GM20000 (cell line): ENCODE measurements at regions not wholly inside any gene's neighbourhood (a gene's known extent, or its start where the extent isn't known, plus 50 kb on each side); places are given as distances from the start of the nearest gene placed in this dataset.
"Not testable (repeated sequence)": the region's sequence is repeated elsewhere in the genome, so short reads cannot be mapped to it uniquely, and the experiment has no call there.

Experiments used
- DNase-seq: peaks from one replicate; pipeline ENCODE4 v3.0.0; 2012; ENCODE audit warnings: low spot score
- CTCF ChIP-seq: IDR thresholded peaks from 2 replicates; pipeline ENCODE4 v1.5.1; 2012; ENCODE audit warnings: mild to moderate bottlenecking, control low read depth; ENCODE audit errors: extremely low read depth, missing control alignments

DNA sequence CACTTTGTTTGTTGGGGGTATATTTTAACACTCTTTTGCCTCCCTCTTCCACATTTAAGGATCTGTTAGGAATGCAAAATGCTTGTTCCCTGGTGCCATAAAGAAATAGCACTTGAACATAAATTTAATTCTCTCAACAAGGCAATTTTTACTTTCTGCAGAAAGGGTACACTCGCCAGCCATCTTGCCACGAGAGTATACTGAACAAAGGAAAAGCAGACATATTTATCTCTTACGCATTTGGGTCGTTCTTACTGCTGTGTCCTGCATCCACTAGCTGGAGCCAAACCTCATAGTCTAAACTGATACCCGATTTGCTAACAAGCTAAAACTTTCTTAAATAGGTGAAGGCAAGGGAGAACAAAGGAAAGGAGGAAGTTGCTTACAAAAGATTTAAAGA is 129.5 kb downstream of the B3GNT2 start:
- no peak for TF ChIP-seq CTCF
- DNase-seq: no peak

- TF ChIP-seq CTCF: no peak
- no peak for DNase-seq
These were observed 125.7 kb downstream of the B3GNT2 start for GRCh38 chr2:62321380-62322289.

DNA sequence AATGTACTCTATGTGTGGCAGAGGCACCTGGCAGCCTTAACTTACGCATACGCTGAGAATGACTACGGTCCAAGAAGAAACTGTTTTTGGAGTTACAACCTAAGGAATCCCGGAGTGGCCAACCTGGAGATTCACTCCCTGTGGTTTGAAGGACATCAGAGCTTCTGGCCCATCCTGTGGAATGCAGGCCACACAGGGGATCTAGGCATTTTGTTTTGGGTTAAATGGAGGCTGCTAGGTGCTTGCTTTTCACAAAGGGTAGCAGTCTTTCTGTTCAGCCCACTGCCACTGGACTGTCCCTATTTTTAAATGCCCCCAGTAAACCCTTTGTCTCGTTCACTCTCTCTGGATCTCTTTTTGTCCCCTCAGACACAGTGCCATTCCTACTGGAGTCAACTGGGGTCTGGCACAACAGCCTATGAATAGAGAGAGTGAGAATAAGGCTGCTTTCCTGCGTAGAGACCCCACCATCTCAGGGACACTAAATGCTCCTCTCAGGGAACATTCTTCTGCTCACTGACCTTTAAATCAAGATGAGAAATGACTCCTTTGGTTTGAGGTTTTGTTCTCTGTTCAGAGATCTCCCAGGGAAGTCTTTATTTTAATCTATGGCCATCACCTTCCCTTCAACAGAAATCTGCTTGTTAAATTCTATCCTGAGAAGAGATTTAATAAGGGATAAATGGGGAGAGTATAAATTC is 124.9 kb downstream of the B3GNT2 start:
- no peak for TF ChIP-seq CTCF
- no peak for DNase-seq

DNA sequence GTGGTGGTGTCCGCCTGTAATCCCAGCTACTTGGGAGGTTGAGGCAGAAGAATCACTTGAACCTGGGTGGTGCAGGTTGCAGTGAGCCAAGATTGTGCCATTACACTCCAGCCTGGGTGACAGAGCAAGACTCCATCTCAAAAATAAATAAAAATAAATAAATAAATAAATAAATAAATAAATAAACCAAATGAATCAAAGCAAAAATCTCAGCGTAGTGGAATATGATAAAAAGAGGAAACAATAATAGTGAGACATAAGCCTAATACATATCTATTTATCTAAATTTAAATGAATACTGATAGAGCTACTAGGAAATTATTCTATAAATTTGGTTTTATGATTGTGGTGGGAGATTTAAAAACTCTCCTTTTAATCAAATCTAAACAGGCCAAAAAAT is 124.2 kb downstream of the B3GNT2 start:
- DNase-seq: not testable (repeated sequence)

DNA sequence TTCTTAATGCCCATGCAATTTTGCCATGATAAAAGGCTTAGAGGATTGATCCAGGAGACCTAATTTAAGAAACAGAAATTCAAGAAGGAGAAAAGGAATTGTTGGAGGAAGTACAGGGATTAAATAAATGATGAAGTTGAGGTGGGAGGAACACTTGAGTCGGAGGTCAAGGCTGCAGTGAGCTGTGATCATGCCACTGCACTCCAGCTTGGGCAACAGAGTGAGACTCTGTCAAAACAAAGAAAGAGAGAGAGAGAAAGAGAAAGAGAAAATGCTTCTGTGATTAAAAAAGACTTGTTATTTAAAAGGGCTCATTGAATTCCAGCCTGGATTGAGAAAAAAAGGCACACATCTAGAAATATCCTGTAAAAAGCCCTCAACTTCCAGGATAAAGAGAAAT is 123.2 kb downstream of the B3GNT2 start:
- no peak for DNase-seq
- TF ChIP-seq CTCF: no peak

DNA sequence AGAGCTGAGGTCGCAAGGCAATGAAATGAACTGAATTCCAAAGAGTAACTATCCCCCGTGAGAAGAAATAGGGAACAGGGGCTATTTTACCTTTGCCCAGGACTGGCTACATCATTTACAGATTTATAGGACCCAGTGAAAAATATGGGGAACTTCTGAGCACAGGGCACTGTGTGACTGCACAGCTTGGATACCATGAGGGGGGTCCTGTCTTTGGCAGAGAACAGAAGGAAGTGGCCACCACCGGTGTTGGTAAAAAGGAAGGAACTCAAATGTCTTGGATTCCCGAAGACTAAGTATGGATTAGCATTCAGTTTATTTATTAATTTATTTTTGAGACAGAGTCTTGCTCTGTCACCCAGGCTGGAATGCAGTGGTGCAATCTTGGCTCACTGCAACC is 119.6 kb downstream of the B3GNT2 start:
- TF ChIP-seq CTCF: no peak
- no peak for DNase-seq

GRCh38 chr2:62314291-62314690 is 118.4 kb downstream of the B3GNT2 start:
- DNase-seq: no peak
- no peak for TF ChIP-seq CTCF
